ENCODE measurements at regions not wholly inside any gene's neighbourhood (a gene's known extent, or its start where the extent isn't known, plus 50 kb on each side); places are given as distances from the start of the nearest gene placed in this dataset.

DNA sequence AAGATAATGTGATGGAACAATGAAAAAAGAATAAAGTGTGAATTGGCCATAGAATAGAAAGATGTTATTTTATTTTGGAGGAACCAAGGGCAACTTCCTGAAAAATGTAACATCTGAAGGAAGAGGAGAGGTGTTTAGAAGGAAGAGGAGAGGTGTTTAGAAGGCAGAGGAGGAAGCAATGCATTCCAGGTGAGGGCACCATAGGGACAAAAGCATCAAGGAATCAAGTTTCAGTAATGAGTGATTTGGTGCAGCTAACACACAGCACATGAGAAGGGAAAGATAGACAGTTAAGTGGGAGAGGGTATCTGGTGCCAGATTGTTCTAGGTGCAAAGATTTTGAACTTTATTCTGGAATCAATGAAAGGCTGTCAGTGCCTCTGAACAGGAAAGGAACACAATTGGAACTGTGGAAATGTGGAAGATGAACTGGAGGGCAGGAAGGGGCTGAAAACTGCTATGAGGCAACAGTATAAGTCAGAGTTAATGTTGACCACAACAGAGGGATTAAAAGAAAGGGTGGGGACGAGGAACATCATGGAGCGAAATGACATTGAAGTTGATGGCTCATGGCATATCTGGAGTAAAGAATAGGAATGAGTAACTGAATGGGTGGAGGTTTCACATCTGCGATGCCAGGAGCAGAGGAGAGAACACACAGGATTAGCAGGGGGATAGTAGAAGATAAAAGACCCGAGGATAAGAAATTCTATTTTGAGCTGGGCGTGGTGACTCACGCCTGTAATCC, 326.6 kb downstream of the LRIG3 start:
- no peaks in the 10 kb centered on the region for H3K36me3 Mint-ChIP-seq
- no peak overlapping the region for H3K27ac Mint-ChIP-seq
- no peak overlapping the region for H3K27ac ChIP-seq (ENCODE audit: low read length)

GRCh38 chr12:58596381-58596780, 323.9 kb downstream of the LRIG3 start:
- Histone ChIP-seq H3K4me1 (ENCODE audit: control insufficient read depth, insufficient read depth, low read length) (no peaks in the 10 kb centered on the region), H3K27ac (ENCODE audit: low read length) (no peak overlapping the region), H3K27me3 (ENCODE audit: control insufficient read depth, insufficient read depth, low read length) (no peaks in the 10 kb centered on the region), H3K9me3 (ENCODE audit: control insufficient read depth, insufficient read depth, low read length) (no peaks in the 10 kb centered on the region), H3K4me3 (ENCODE audit: low read length) (no peak overlapping the region), H3K36me3 (ENCODE audit: control insufficient read depth, insufficient read depth, low read length) (no peaks in the 10 kb centered on the region)
- no peaks in the 10 kb centered on the region for H3K27me3 Mint-ChIP-seq (ENCODE audit: low read depth in 2 of 2)
- H3K27ac Mint-ChIP-seq: no peak overlapping the region
- ATAC-seq: no peak
- peaks cover 2 to 3% of the 10 kb centered on the region in 2 donors for H3K9me3 Mint-ChIP-seq
- intact Hi-C loops (cut with micrococcal nuclease): no loop called here
- DNase-seq: no peak
- H3K4me3 Mint-ChIP-seq: no peak overlapping the region
- TF ChIP-seq, protein P1, sequence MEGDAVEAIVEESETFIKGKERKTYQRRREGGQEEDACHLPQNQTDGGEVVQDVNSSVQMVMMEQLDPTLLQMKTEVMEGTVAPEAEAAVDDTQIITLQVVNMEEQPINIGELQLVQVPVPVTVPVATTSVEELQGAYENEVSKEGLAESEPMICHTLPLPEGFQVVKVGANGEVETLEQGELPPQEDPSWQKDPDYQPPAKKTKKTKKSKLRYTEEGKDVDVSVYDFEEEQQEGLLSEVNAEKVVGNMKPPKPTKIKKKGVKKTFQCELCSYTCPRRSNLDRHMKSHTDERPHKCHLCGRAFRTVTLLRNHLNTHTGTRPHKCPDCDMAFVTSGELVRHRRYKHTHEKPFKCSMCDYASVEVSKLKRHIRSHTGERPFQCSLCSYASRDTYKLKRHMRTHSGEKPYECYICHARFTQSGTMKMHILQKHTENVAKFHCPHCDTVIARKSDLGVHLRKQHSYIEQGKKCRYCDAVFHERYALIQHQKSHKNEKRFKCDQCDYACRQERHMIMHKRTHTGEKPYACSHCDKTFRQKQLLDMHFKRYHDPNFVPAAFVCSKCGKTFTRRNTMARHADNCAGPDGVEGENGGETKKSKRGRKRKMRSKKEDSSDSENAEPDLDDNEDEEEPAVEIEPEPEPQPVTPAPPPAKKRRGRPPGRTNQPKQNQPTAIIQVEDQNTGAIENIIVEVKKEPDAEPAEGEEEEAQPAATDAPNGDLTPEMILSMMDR (IDR thresholded peaks at IDR 0.05): no peak
- H3K36me3 Mint-ChIP-seq: no peaks in the 10 kb centered on the region
- 78% methylated on average over 5 of the region's 5 CpGs for WGBS (ENCODE audit: insufficient coverage)
- no peaks in the 10 kb centered on the region for H3K4me1 Mint-ChIP-seq

More for the DNA sequence above, 326.6 kb downstream of the LRIG3 start:
- ATAC-seq (no peak), DNase-seq (no peak)
- Histone ChIP-seq H3K4me3 (ENCODE audit: low read length) (no peak overlapping the region), H3K9me3 (ENCODE audit: control insufficient read depth, insufficient read depth, low read length) (no peaks in the 10 kb centered on the region), H3K27me3 (ENCODE audit: control insufficient read depth, insufficient read depth, low read length) (no peaks in the 10 kb centered on the region), H3K36me3 (ENCODE audit: control insufficient read depth, insufficient read depth, low read length) (no peaks in the 10 kb centered on the region), H3K4me1 (ENCODE audit: control insufficient read depth, insufficient read depth, low read length) (no peaks in the 10 kb centered on the region)
- WGBS (ENCODE audit: insufficient coverage): 81% methylated on average over 6 of the region's 6 CpGs
- Mint-ChIP-seq H3K4me3 (no peak overlapping the region), H3K27me3 (ENCODE audit: low read depth in 2 of 2) (no peaks in the 10 kb centered on the region), H3K4me1 (no peaks in the 10 kb centered on the region), H3K9me3 (peaks cover 2 to 3% of the 10 kb centered on the region in 2 donors)
- TF ChIP-seq, protein P1 (IDR thresholded peaks at IDR 0.05): no peak
- intact Hi-C loops (cut with micrococcal nuclease): no loop called here

DNA sequence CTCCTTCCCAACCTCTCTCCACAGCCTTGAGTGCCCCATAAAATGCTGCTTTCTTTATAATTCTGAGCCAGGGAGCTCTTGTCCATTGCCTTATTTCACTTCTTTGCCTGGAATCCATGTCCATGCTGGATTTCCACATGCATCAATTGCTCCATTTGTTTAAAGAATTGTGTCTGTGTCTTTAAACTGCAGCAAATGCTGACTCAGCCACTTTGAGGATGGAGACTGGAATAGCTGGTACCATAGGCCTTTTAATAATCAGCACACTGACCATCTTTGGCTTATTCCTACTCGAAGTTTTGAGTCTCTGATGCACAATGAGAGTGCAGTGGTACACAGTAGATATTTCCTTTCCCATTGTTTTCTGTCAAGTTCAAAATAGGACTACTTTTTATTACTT, 318.8 kb downstream of the LRIG3 start:
- H3K36me3 Mint-ChIP-seq: no peaks in the 10 kb centered on the region
- no peaks in the 10 kb centered on the region for H3K36me3 ChIP-seq (ENCODE audit: control insufficient read depth, insufficient read depth, low read length)
- no peak overlapping the region for H3K4me3 Mint-ChIP-seq
- H3K27ac ChIP-seq (ENCODE audit: low read length): no peak overlapping the region
- TF ChIP-seq, protein P1 (IDR thresholded peaks at IDR 0.05): no peak
- H3K9me3 Mint-ChIP-seq: peaks cover 16 to 18% of the 10 kb centered on the region in 2 donors
- DNase-seq: no peak
- no peaks in the 10 kb centered on the region for H3K27me3 ChIP-seq (ENCODE audit: control insufficient read depth, insufficient read depth, low read length)
- H3K27me3 Mint-ChIP-seq (ENCODE audit: low read depth in 2 of 2): no peaks in the 10 kb centered on the region
- no peak for ATAC-seq
- no peaks in the 10 kb centered on the region for H3K9me3 ChIP-seq (ENCODE audit: control insufficient read depth, insufficient read depth, low read length)
- H3K4me1 Mint-ChIP-seq: no peaks in the 10 kb centered on the region
- H3K27ac Mint-ChIP-seq: no peak overlapping the region
- intact Hi-C loops (cut with micrococcal nuclease): no loop called here
- no peaks in the 10 kb centered on the region for H3K4me1 ChIP-seq (ENCODE audit: control insufficient read depth, insufficient read depth, low read length)
- no peak overlapping the region for H3K4me3 ChIP-seq (ENCODE audit: low read length)
- WGBS (ENCODE audit: insufficient coverage): 40% methylated on average over 1 of the region's 1 CpG

GRCh38 chr12:58602179-58602578, 318.1 kb downstream of the LRIG3 start:
- ATAC-seq: no peak
- no peak for DNase-seq
- Mint-ChIP-seq H3K27ac (no peak overlapping the region), H3K9me3 (peaks cover 16 to 18% of the 10 kb centered on the region in 2 donors), H3K27me3 (ENCODE audit: low read depth in 2 of 2) (no peaks in the 10 kb centered on the region), H3K4me3 (no peak overlapping the region), H3K4me1 (no peaks in the 10 kb centered on the region), H3K36me3 (no peaks in the 10 kb centered on the region)
- 82% methylated on average over 6 of the region's 6 CpGs for WGBS (ENCODE audit: insufficient coverage)
- H3K27ac ChIP-seq (ENCODE audit: low read length): no peak overlapping the region
- TF ChIP-seq, protein P1 (IDR thresholded peaks at IDR 0.05): no peak
- H3K4me3 ChIP-seq (ENCODE audit: low read length): no peak overlapping the region
- no peaks in the 10 kb centered on the region for H3K4me1 ChIP-seq (ENCODE audit: control insufficient read depth, insufficient read depth, low read length)
- no peaks in the 10 kb centered on the region for H3K27me3 ChIP-seq (ENCODE audit: control insufficient read depth, insufficient read depth, low read length)
- intact Hi-C loops (cut with micrococcal nuclease): no loop called here
- no peaks in the 10 kb centered on the region for H3K36me3 ChIP-seq (ENCODE audit: control insufficient read depth, insufficient read depth, low read length)
- no peaks in the 10 kb centered on the region for H3K9me3 ChIP-seq (ENCODE audit: control insufficient read depth, insufficient read depth, low read length)

All from natural killer cell (primary cell).